Activated CD8-positive, alpha-beta memory T cell treated with anti-CD3 and anti-CD28 coated beads for 36 hours (primary cell): ENCODE measurements at regions not wholly inside any gene's neighbourhood (a gene's known extent, or its start where the extent isn't known, plus 50 kb on each side); places are given as distances from the start of the nearest gene placed in this dataset.

ENCODE experiments used
- CTCF ChIA-PET: fragments of 350-600 bp; sonication (Branson Sonifier 250); formaldehyde crosslinking; loops from one replicate; lab custom pipeline; 2021; ENCODE audit warnings: antibody characterized with exemption; lab: Charles Lee
- POLR2A ChIA-PET: fragments of 350-600 bp; sonication (Branson Sonifier 250); formaldehyde crosslinking; loops from one replicate; lab custom pipeline; 2021; ENCODE audit warnings: antibody characterized with exemption; lab: Charles Lee

- CTCF ChIA-PET, result no interaction called here
Measured at GRCh38 chr2:126839796-126840195, 58.9 kb upstream of the TEX51 start.

GRCh38 chr2:126843081-126843480, 55.6 kb upstream of the TEX51 start:
- ChIA-PET POLR2A (no interaction called here), CTCF (no interaction called here)

More at GRCh38 chr2:126839796-126840195, 58.9 kb upstream of the TEX51 start:
- POLR2A ChIA-PET, result no interaction called here

DNA sequence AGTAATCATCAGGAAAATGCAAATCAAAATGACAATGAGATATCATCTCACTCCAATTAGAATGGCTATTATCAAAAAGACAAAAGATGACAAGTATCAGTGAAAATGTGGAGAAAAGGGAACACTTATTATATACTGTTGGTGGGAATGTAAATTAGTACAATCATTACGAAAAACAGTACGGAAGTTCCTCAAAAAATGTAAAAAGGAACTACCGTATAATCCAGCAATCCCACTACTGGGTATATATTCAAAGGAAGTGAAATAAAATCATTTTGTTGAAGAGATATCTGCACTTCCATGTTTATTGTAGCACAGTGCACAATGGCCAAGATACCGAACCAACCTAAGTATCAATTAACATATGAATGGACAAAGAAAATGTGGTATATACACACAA, 52.4 kb upstream of the TEX51 start:
- CTCF ChIA-PET, result no interaction called here

More for the DNA sequence above, 52.4 kb upstream of the TEX51 start:
- POLR2A ChIA-PET, result no interaction called here
